GM12873 (cell line): ENCODE measurements at regions not wholly inside any gene's neighbourhood (a gene's known extent, or its start where the extent isn't known, plus 50 kb on each side); places are given as distances from the start of the nearest gene placed in this dataset.

ENCODE experiments used
- CTCF ChIP-seq: IDR thresholded peaks from 2 replicates; pipeline ENCODE4 v1.5.1; 2012; ENCODE audit warnings: low read depth, mild to moderate bottlenecking, moderate library complexity, low read length, control low read depth; ENCODE audit not compliant: insufficient read depth; ENCODE audit errors: missing control alignments

- TF ChIP-seq CTCF, result no peak
These were observed 333.5 kb downstream of the DEPDC1B start for GRCh38 chr5:60366489-60366888.

DNA sequence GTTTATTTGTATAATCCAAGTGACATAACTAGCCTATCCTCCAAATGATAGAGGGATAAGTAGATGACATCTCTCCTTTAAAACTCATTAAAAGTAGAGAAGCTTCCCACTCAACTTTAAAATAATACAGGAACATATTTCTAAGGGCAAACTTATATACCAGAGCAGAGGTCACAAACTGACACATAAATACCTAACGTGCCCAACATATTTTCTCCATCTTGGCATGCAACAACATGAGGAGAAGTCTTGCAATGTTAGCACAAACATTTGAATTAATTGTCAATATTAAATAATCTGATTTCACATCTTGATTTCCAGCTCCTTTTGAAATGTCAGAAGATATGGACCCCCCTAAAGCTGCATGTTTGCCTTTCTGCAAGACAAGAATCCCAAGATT is 335.0 kb downstream of the DEPDC1B start:
- TF ChIP-seq CTCF, result no peak

GRCh38 chr5:60362158-60362557 is 337.8 kb downstream of the DEPDC1B start:
- no peak for TF ChIP-seq CTCF

DNA sequence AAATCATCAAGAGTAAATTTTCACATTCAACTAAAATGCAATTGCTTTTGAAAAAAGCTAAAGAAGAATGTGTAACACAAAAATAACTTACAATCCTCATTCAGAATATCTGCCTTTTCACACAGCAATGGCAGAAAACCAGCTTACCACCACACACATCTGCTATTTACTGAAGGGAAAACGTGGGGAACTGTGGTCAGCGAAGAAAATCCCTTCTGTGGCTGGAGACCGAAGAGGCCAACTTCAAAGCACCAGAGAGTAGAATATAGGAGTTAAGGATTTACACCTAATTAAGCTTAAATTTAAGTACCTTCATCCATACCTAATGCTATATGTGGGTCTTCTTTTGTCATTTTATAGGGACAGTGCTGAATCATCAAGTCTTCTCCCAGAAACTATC is 339.6 kb downstream of the DEPDC1B start:
- no peak for TF ChIP-seq CTCF

DNA sequence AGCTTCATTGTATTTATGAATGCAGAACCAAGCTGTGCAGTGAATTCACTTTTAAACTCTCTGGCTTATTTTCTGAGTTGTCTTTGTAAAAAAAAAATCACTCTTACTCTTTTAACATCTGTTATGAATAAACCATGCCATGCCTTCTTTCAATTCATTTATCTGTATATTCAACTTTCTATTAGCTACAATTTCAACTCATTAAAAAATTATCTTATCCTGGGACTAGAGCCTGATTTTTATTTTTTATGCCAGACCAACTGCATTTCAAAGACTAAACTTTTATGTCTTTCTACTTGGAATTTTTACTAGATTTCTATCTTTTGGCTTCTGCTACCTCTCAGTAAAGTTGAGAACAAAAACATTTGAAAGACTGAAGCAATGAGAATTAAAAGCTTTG is 342.7 kb downstream of the DEPDC1B start:
- no peak for TF ChIP-seq CTCF

DNA sequence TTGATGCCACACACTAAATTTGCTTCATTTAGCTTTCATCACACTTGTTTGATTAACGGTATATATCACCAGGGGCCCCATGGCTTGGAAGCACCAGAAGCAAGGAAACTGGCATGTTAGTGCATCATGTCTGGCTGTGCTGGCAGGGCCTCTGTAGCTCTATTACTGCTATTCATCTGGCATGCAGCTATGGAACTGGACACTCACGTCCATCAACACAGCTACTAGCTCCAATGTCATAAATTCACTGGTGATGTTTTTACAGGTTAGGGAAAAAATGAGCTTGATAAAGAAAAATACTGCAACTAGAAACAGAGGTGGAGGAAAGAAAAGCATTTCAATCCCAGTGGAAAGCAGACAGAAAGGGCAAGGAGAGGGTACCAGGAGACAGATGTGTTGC is 343.2 kb downstream of the DEPDC1B start:
- no peak for TF ChIP-seq CTCF

DNA sequence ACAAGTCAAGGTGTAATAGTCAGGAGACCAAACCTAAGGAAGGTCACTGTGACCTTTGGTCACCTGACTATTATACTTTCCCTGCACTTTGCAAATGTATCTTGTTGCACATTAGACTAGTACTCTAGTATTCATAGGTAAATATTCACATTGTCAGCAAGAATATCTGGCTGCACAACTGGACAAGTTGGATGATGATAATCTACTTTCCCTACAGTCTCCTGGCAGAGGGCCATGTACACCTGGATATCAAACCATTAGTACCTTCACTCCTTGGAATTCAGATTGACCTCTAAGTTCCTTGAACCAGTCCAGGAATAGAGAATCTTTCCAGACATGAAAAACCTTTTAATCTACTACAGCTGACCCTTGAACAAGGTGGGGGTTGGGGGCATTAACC is 344.8 kb downstream of the DEPDC1B start:
- no peak for TF ChIP-seq CTCF

DNA sequence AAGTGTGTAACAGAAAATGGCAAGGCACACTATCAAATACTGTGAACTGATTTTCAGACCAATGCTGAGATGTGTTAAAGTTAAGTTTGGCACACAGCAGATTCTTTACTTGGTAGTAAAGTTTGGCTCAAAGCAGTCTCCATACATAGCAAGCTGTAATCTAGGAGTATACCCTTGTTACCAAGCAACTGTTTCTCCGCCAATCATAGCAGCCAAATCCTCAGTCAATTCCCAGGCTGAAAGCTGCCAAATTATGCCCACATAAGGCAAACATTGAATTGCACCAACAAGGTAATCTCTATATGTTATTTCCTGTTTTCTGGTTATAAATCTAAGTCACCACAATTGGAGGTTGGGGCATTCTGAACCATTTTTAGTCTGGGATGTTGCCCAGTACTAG is 345.7 kb downstream of the DEPDC1B start:
- no peak for TF ChIP-seq CTCF
